NB4 (cell line): ENCODE measurements at regions not wholly inside any gene's neighbourhood (a gene's known extent, or its start where the extent isn't known, plus 50 kb on each side); places are given as distances from the start of the nearest gene placed in this dataset.

Source experiments
- DNase-seq: peaks from one replicate; pipeline ENCODE4 v3.0.0; 2010; ENCODE audit warnings: low read depth
- H3K4me3 ChIP-seq: one replicate; pipeline ENCODE4 v1.5.1; 2011; ENCODE audit warnings: mild to moderate bottlenecking, low read depth, low read length, moderate library complexity
- MYC ChIP-seq: IDR thresholded peaks from 2 replicates; pipeline ENCODE4 v1.6.1; 2011; ENCODE audit warnings: low read depth, low read length
- POLR2A ChIP-seq: IDR thresholded peaks from 2 replicates; pipeline ENCODE4 v1.6.1; 2011; ENCODE audit warnings: mild to moderate bottlenecking; ENCODE audit not compliant: insufficient read length; ENCODE audit errors: extremely low read depth
- TF ChIP-seq, protein P1 (sequence below): IDR thresholded peaks from one replicate; pipeline ENCODE4 v1.5.1; 2012; ENCODE audit warnings: low read depth, low read length
- TF ChIP-seq, protein P2 (sequence below): IDR thresholded peaks from 2 replicates; pipeline ENCODE4 v1.6.1; 2011; ENCODE audit warnings: low read depth, low read length

DNA sequence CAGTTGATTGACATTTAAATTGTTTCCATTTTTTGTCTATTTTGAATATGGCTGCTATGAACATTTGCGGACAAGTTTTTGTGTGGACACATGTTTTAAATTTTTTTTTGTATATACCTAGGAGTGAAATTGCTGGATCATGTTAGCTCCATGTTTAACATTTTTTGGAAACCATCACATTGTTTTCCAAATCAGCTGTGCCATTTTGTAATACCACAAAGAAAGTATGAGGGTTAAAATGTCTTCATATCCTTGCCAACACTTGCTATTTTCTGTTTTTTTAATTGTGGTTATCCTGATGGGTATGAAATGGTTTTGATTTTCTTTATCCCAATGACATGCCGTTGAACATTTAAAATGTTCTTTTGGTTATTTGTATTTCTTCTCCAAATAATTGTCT, 52.1 kb downstream of the CARTPT start:
- DNase-seq = no peak
- TF ChIP-seq, protein P1, sequence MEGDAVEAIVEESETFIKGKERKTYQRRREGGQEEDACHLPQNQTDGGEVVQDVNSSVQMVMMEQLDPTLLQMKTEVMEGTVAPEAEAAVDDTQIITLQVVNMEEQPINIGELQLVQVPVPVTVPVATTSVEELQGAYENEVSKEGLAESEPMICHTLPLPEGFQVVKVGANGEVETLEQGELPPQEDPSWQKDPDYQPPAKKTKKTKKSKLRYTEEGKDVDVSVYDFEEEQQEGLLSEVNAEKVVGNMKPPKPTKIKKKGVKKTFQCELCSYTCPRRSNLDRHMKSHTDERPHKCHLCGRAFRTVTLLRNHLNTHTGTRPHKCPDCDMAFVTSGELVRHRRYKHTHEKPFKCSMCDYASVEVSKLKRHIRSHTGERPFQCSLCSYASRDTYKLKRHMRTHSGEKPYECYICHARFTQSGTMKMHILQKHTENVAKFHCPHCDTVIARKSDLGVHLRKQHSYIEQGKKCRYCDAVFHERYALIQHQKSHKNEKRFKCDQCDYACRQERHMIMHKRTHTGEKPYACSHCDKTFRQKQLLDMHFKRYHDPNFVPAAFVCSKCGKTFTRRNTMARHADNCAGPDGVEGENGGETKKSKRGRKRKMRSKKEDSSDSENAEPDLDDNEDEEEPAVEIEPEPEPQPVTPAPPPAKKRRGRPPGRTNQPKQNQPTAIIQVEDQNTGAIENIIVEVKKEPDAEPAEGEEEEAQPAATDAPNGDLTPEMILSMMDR = no peak
- TF ChIP-seq POLR2A = no peak
- TF ChIP-seq MYC = no peak
- TF ChIP-seq, protein P2, sequence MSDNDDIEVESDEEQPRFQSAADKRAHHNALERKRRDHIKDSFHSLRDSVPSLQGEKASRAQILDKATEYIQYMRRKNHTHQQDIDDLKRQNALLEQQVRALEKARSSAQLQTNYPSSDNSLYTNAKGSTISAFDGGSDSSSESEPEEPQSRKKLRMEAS = no peak
- H3K4me3 ChIP-seq = no peak overlapping the region

DNA sequence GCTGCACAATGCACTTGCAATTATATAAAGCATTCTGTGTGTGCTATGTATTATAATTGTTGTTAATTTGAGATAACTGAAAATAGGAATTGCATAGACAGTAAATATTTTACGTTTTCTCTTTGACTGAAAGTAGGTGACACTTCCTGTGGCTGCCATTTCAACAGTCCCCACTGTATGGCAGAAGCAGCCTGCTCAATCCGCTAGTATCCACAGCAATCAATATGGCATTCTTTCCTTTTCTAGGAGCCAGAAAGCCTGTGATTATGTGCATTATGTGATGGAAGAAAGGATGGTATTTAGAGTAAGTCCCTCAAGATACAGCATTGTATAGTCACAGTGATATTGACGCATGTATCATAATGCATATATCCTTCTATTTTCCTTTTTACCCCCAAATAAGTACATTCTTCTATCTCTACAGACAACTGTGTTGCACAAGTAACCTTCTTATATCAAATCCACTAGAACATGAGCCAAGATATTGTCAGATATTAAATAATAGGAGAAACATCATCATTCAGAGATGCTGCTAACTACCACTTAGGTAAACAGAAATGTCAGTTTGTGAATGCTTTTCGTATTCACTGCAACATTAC, 59.7 kb downstream of the CARTPT start:
- TF ChIP-seq, protein P2 = no peak
- TF ChIP-seq POLR2A (no peak), MYC (no peak)
- TF ChIP-seq, protein P1 = peak; percentile 53
- DNase-seq = peak; percentile 45
- H3K4me3 ChIP-seq = no peak overlapping the region

DNA sequence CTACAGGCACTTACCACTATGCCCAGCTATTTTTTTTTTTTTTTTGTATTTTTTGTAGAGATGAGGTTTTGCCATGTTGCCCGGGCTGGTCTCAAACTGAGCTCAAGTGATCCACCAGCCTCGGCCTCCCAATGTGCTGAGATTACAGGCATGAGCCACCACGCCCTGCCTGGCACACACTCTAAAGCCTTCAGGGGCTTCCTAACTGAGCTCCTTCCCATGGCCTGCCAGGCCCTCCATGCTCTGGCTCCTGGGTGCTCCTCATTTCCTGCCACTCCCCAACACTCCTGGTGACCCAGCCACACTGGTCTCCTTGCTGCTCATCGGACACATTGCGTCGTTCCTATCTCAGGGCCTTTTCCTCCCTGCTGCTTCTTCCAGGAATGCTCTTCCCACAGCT, 61.5 kb downstream of the CARTPT start:
- no peak for DNase-seq
- TF ChIP-seq MYC (no peak), POLR2A (no peak)
- TF ChIP-seq, protein P2 = no peak
- TF ChIP-seq, protein P1 = no peak
- no peak overlapping the region for H3K4me3 ChIP-seq

DNA sequence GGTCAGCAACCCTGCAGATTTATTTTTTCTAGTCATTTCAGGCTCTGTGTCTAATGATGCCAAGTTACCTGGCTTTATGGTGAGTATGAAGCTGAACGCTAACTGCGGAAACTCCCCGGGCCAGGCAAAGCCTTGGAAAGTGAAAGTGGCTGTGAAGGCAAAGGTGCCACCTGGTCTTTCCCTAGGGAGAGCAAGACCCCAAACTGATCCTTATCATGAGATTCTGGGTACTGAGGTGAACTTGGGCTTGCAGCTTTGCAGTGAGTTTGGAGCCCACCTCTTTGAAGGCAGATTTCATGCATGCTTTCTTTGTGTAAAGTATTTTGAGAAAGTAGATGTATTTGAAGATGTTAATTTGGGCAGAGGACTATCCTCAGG, 63.3 kb downstream of the CARTPT start:
- TF ChIP-seq MYC (no peak), POLR2A (no peak)
- TF ChIP-seq, protein P1 = no peak
- TF ChIP-seq, protein P2 = no peak
- no peak for DNase-seq
- H3K4me3 ChIP-seq = no peak overlapping the region

DNA sequence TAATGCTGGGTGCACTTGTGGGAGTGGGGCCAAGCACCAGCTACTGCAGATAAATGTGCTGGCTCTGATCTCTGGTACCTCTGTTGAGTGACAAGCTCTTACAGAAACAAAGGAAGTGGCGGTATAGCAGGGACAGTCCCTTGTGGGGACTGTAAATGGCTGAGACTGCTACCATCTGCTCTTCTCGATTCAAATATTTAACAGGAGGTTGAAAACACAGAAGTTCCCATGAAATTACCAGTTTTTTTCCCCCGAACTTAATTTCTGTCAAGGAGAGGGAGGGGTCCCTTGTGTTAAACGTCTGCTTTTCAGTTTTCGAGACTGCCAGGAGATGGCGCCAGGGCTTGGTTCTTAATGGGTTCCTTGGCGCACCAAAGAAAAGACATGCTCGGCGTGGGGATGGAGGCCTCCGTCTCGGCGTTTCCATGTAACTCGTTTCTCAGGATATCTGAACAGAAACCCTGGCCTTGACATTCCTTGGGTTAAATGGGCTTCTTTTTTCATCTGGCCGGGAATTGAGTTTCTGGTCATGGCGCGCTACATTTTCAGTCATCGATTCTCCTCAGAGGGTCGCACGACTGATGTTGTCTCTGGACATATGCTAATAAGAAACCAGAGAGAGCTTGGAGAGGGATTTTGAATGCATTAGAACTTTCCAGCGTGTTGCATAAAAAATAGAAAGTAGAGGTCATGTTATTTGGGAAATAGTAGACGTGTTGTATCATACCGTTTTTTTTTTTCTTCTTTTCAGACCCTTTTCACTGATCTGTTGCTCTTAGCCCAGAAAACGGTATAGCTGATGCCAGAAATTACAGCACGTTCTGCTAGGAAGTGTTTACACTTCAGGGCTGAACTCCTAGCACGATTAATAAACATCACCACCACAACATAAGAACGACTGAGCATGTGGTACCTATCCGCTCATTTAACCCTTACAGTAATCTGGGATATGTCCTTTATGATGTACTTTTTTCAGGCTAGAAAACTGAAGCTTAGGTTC, 64.0 kb downstream of the CARTPT start:
- no peak overlapping the region for H3K4me3 ChIP-seq
- TF ChIP-seq, protein P2 = 0 out of 2 replicates have a peak, but pooled peaks have one; percentile 14
- no peak for TF ChIP-seq POLR2A
- no peak for TF ChIP-seq MYC
- TF ChIP-seq, protein P1 = peak; percentile 77
- peak; percentile 67 for DNase-seq
